ENCODE measurements at regions not wholly inside any gene's neighbourhood (a gene's known extent, or its start where the extent isn't known, plus 50 kb on each side); places are given as distances from the start of the nearest gene placed in this dataset.
"Not testable (repeated sequence)": the region's sequence is repeated elsewhere in the genome, so short reads cannot be mapped to it uniquely, and the experiment has no call there.

DNA sequence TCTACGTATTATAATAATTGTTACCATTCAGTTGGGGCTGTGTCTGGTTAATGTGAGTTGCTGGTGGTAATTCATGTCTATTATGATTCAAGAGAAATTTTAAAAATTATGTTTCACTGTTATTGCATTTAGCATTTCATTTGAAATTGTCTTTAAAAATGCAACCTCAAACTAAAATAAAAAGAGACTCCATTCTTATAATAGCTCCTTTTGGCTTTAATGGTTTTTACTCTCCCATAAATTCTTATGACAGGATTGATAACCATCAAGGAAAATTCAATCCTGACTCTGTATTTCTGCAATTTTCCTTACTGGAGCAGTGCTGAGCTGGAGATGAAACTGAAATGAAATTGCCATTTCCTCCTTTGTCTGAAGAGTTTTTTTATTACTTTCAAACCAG is 262.7 kb downstream of the REEP3 start:
- DNase-seq (ENCODE audit: low read depth): no peak

DNA sequence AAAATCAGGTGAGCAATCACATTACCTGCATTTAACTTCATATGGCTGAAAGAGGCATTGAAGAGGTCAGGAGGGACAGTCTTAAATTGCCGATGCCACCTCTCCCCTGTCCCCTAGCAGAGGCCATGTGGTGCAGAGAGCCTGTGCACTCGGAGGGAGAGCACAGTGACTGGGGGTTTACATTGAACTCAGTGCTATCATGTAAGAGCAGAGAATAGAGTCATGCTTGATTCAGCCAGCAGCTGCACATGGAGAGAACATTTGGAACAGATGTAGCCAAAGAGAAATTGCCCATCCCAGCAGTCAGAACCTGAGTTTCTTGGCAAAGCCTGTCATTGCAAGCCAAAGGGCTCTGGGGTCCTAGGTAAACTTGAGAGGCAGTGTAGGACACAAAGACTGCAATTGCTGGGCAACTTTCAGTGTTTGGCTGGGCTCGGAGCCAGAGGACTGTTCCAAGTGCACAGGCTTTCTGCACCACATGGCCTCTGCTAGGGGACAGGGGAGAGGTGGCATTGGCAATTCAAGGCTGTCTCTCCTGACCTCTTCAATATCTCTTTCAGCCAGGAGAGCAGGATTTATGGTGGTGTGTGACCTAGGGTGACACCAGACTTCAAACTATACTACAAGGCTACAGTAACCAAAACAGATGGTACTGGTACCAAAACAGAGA is 267.1 kb downstream of the REEP3 start:
- no peak for DNase-seq (ENCODE audit: low read depth)

DNA sequence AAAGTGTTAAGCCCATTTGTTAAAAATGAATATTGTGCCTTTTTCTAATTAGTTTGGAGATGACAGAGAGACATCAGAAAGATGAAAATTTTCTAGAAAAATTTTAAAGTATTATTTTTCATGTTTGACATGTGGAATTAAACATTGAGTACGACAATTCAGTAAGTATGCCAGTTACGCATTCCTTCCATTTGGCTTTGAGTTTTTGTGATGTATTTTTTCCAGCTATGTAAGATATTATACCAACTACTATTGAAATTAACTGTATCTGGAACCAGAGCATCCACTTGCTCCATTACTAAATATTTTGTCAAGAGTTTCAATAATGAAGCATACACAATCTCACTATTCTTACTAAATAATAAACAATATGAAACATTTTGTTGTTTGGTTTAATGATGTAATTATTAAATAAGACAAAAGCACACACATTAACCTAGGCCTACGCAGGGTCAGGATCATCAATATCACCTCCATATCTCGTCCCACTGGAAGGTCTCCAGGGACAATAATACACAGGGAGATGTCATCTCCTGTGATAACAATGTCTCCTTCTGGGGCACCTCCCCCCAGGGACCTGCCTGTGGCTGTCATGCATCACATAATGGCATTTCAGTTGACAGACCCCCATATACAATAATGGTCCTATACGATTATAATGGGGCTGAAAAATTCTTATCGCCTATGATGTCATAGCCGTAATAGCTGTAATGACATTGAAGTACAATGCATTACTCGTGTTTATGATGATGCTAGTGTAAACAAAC is 274.1 kb downstream of the REEP3 start:
- no peak for DNase-seq (ENCODE audit: low read depth)

DNA sequence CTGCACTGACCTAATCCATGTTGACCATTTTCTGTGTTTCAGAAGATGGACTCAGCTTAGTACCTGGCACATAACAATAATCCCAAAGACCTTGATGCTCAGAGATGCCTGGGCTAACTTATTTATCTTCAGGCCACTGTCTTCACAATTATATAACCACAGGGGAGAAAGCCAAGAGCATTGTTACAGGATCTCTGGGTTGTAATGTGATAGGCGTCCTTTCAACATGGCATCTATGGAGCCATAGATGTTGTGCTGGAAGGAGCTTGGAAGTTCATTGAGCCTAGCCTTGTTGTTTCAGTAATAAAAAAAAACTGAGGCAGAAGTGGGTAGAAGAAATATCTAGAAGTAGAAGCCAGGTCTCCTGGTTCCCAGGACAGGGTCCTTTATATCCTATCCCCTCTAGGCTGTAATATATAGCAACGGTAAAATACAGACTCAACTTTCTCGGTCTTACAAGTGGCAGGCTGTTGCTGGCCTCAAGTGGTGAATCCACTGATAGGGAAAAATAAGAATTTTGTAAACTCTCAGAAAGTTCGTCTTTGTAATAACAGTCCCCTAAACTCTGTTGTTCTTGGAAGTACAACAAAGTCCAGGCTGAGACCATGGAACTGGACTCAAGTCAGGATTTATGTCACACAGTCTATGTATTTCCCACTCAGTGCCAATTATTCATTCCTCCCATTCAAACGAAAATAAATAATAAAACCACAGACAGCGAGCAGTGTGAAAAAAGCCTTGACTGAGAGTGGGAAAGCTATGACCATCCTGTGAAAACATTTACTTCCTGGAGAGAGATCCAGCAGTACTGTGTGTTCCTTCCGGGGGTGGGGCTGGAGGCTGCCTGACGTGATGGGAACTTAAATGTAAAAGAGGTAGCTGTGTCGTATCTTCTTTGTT is 277.6 kb downstream of the REEP3 start:
- no peak for DNase-seq (ENCODE audit: low read depth)

DNA sequence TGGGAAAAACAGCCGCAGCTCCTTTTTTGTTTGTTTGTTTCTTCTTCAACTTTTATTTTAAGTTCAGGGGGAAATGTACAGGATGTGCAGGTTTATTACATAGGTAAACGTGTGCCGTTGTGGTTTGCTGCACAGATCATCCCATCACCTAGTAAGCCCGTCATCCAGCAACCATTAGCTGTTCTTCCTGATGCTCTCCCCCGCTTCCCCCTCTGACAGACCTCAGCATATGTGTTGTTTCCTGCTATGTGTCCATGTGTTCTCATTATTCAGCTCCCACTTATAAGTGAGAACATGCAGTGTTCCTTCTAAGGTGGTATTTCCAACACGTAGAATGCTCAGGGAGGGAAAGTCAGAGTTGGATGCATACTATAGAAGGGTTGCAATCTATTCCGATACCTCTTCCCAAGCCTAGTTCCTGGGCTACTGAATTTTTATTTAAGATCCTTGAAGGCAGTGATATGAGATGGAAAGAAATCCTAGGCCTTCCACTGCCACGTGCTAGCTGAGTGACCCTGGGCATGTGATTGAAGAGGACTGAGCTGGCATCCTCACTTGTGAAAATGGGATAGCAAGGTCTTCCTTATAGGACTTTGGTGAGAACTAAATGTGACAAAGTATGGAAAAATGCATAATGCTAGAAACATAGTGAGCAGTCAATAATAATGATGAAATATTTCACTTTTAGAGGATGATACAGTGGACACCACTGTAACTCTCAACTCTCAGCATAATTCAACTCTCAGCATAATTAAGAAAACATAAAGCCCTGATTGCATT is 278.5 kb downstream of the REEP3 start:
- DNase-seq (ENCODE audit: low read depth): no peak

DNA sequence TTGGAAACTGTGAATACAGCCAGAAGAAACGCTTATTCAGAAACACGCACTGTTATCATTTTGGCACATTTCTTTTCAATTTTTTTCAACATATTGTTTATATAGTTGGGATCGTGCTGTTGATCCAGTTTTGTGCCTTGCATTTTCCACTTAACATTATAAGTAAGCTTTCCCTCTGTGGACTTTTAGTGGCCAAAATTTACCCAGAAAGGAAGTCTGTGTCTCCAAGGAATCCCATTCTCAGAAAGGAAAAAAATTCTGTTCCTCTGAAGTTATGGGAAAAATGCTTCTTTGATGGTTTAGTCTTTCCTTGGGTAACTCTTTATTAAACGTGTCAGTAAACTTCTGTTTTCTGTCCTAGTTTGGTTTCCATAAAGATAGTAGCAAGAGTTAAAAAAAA is 280.0 kb downstream of the REEP3 start:
- no peak for DNase-seq (ENCODE audit: low read depth)

DNA sequence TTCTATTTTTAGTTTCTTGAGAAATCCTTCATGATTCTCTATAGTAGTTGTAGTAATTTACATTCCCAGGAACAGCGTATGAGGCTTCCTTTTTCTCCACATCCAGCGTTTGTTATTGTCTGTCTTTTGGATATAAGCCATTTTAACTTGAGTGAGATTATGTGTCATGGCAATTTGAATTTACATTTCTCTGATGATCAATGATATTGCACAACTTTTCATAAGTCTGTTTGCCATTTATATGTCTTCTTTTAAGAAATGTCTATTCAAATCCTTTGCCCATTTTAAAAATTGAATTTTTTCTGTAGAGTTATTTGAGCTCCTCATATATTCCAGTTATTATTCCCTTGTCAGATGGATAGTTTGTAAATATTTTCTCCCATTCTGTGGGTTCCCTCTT is 285.1 kb downstream of the REEP3 start:
- no peak for DNase-seq (ENCODE audit: low read depth)

DNA sequence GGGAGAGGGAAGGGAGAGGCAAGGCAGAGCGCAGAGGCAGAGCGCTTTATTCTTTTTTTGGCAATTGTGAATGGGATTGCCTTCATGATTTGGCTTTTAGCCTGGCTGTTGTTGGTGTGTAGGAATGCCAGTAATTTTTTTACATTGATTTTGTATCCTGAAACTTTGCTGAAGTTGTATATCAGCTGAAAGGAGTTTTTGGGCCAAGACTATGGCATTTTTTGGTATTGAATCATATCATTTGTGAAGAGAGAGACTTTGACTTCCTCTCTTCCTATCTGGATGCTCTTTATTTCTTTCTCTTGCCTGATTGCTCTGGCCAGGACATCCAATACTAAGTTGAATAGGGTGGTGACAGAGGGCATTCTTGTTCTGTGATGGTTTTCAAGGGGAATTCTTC is 291.3 kb downstream of the REEP3 start:
- DNase-seq (ENCODE audit: low read depth): no peak

DNA sequence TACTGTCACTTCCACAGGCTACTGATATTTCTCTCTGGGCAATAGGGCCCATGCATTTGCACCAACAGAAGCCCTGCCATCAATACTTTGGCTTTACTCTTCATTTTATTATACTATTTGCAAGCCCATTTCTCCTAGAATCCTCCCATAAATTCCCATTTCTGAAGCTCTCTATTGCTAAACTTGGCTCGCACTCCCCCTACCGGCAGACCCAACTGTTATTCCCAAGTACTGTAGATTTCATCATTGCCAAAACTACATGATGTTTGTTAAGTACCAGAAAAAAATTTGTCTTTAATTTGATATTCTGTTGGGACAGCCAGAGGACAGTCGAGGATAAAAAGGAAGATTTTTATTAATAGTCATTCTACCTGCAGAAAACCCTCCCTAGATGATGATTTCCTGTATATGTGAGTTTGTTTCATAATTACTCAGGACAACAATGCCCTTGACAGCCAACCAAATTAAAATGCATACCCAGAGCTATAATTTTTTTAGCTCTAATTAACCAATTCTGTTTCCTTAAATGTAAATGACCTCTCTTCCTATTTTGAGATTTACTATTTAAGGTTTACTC is 298.6 kb downstream of the REEP3 start:
- peak; percentile 18 for DNase-seq (ENCODE audit: low read depth)

DNA sequence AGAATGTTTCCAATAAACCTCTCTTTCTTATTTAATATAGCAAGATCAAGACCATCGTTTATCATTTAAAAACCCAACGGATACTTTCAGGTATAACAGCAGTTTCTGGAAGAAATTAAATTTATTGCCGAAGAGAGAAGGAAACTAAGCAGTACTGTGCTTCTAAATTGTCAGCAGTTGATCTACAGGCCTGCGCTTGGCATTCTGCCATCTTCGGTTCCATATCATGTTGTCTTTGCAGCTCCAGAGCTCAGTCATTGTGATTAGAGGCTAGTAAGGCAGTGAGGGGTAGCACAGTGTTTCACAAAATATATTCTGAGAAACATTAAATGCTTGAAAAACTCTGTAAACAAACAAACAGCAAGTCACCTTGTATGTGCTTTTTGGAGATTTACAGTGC is 301.3 kb downstream of the REEP3 start:
- DNase-seq (ENCODE audit: low read depth): no peak

DNA sequence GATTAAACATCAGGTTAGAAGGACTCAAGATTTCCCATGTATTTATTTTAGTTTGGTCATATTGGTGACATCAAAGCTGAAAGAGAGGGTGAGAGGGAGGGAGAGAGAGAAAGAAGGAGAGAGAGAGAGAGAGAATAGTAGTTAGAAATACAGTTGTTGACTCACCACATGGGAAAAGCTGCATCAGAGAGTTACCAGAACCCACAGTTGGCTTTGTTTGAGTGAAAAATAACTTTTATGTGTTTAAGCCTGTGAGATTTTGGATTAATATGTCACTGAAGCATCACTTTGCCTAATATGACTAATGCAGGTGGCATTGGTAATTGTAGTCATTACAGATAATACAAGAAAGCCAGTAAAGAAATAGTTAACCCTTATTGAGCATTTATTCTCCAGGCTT is 303.9 kb downstream of the REEP3 start:
- DNase-seq (ENCODE audit: low read depth): no peak

DNA sequence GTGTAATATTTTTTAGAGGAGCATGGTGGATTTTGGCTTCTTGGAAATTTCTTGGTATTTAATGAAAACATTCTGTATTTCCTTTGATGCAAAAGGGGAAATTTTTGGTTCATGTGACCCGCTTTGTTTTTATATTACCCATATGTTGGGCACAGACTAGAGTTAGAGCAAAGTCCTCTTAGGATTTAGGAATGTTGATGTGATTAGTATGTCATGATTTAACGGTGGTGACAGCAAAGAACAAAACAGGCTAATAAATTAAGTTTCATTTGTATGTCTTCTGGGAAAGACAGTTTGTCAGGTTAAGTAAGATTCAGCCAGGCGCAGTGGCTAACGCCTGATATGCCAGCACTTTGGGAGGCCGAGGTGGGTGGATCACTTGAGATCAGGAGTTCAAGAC is 304.6 kb downstream of the REEP3 start:
- DNase-seq (ENCODE audit: low read depth): no peak

DNA sequence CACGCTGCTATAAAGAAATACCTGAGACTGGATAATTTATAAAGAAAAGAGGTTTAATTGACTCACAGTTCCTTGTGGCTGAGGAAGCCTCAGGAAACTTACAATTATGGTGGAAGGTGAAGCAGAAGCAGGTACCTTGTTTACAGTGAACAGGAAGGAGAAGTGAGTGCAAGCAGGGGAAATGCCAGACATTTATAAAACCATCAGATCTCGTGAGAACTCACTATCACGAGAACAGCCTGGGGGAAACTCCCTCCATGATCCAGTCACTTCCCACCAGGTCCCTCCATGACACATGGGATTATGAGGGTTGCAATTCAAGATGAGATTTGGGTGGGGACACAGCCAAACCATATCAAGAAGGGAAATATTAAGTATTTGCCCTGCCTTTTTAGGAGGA is 305.8 kb downstream of the REEP3 start:
- not testable (repeated sequence) for DNase-seq (ENCODE audit: low read depth)

DNA sequence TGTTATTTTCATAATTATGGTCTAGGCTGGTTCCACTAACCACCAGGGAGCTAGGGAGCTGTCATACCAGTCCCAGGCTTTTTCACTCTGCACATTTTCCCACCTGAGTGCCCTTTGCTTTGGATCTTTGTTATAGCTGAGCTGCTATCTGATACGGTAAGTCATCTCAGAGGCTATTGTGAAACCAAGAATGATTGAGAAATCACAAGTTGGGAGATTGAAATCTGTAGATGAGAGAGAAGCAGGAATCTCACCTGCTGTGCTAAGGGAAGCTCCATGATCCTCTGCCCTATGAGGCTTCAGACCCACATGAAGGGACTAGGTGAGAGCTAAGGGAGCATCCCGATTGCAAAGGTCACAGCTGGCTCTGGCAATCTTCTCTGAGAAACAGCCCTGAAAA is 307.8 kb downstream of the REEP3 start:
- DNase-seq (ENCODE audit: low read depth): no peak

DNA sequence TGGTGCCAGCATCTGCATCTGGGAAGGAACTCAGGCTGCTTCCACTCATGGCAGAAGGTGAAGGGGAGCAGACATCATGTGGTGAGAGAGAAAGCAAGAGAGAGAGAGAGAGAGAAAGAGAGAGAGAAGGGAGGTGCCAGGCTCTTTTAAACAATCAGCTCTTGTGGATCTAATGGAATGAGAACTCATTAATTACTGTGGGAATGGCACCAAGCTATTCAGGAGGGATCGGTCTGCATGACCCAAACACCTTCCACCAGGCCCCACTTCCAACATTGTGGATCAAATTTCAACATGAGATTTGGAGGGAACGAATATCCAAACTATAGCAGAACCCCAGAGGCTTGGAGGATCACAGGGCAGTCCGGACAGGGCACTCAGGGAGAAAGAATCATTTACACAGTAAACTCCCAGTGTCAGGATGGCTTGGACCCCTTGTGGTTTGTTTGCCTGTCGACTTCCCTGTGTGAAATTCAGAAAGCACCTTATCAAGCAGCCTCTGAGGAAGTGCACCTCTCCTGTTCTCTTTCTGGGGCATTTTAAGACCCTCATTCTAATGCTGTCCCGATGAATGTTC is 308.5 kb downstream of the REEP3 start:
- no peak for DNase-seq (ENCODE audit: low read depth)

DNA sequence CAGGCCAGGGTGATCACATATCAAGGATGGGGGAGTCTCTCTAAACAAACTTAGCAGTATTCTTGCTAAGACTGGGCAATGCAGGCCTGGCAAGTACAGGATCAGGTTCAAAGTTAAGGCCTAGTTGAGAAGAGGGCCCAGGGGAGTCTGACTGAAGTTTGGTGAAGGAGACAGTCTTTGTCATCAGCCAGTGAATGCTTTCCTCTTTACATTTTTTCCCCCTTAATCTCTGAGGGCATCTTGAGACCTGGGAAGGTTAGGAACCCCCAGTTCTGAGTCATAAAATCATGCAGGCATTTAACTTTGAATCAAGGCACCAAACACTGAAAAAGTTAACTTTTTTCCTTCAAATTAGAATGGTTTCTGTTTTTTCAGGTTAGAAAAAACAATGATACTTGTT is 311.5 kb downstream of the REEP3 start:
- DNase-seq (ENCODE audit: low read depth): no peak

DNA sequence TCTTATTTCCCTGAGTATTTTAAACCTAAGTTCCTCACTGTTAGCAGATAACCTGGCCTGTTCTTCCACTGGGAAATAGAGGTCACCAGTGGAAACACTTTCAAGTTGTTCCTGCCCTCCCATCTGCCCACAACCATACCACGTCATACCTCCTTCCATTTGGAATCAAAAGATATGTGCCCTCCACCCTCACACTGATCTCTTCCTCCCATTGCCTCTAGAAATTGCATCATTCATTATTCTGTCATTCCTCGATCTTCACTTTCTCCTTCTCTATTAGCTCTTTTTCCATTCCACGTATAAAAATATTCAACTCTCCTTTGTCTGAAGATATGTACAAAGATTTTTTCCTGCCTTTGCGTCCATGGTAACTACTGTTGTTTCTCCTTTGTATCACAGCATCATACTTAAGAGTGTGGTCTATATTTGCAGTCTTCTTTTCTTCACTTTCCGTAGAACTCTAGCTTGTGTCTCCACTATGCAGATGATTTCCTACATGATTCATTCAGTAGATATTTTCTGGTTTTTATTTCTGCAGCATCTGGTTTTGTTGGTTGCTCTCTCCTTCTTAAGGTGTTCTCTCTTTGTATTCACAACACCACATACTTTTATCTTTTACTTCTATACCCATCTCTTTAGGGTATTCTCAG is 312.3 kb downstream of the REEP3 start:
- no peak for DNase-seq (ENCODE audit: low read depth)

DNA sequence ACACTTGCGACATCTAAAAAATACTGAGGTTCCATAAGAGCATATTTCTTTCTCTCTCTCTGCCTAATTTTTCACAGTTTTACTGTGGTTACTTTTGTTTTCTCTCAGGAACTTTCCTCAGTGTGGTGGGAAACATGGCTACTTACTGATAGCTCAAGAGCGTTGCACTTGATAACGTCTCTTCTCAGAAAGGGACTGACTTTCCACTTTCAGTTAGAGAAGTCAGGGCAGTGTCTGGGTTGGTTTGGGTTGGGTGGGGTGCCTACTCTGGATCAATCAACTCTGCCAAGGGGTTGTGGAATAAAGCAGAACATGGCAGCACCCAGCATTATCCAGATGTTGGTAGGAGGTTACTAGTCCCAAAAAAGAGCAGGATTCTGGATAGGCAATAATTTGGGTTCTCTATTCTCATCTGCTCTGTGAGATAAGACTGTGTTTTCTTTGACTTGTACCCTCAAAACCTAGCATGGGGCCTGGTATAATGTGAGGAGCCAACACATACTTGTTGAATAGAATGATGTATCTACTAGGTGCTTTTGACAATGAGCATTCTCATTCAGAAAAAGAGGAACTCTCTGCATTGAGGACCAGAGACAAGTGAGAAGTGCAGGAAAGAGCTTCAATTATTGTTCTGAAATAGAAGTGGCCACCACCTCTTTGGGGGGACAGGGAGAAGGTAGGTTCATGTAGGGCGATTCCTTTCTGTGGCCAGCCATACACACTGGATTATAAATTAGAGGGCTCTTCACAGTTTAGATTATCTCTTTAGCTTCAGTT is 315.7 kb downstream of the REEP3 start:
- no peak for DNase-seq (ENCODE audit: low read depth)

DNA sequence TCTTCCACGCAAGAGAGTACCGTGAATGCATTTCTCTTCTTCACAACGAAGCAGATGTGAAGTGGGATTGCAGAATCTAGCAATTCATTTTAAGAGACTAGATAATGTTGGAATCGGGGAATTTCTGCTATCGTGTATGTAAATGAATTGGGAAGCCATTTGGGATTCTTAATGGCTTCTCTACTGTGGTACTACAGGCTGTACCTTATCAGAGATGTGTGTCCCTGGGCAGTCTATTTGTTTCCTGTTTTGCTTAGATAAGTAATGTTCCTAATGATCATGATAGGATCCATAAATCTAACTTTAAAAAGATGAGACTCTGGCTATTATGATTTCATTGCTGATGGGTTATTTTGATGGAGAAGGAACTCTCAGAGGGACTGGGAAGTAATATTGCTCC is 320.6 kb downstream of the REEP3 start:
- no peak for DNase-seq (ENCODE audit: low read depth)

DNA sequence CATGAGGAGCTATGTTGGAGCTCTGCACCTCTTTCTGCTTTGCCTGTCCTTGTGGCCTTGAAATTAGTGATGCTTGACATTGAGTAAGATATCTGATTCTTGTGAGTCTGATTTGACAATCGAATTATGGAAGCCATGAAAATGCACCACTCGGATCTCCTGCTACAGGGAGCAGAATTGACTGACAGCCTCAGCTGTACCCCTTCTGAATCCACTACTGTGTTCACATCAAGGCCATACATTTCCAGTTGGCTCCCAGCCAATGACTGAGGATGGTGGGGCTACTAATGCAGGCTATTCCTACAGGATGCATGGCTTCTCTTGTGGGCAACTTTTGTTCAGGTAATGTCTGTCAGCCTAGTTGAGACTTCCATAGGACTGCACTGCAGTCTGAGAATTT is 321.9 kb downstream of the REEP3 start:
- no peak for DNase-seq (ENCODE audit: low read depth)
